ENCODE measurements at regions not wholly inside any gene's neighbourhood (a gene's known extent, or its start where the extent isn't known, plus 50 kb on each side); places are given as distances from the start of the nearest gene placed in this dataset.

DNA sequence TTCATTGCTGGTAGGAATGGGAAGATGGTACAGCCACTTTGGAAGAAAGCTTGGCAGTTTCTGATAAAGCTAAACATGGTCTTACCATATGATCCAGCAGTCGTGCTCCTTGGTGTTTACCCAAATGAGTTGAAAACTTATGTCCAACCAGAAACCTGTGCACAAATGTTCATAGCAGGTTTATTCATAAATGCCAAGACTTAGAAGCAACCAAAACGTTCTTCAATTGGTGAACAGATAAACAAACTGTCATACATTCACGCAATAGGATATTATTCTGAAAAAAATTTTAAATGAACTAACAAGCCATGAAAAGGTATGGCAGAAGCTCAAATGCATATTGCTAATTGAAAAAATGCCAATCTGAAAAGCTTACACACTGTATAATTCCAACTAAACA, 117.1 kb downstream of the LINC00237 start:
- TF ChIP-seq, protein P1, sequence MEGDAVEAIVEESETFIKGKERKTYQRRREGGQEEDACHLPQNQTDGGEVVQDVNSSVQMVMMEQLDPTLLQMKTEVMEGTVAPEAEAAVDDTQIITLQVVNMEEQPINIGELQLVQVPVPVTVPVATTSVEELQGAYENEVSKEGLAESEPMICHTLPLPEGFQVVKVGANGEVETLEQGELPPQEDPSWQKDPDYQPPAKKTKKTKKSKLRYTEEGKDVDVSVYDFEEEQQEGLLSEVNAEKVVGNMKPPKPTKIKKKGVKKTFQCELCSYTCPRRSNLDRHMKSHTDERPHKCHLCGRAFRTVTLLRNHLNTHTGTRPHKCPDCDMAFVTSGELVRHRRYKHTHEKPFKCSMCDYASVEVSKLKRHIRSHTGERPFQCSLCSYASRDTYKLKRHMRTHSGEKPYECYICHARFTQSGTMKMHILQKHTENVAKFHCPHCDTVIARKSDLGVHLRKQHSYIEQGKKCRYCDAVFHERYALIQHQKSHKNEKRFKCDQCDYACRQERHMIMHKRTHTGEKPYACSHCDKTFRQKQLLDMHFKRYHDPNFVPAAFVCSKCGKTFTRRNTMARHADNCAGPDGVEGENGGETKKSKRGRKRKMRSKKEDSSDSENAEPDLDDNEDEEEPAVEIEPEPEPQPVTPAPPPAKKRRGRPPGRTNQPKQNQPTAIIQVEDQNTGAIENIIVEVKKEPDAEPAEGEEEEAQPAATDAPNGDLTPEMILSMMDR (IDR thresholded peaks at IDR 0.05) = no peak
- TF ChIP-seq ZFX (IDR thresholded peaks at IDR 0.05; ENCODE audit: borderline replicate concordance) = no peak

Measured in 22Rv1 (cell line).